Transverse colon (tissue), 3 donors: ENCODE measurements at regions not wholly inside any gene's neighbourhood (a gene's known extent, or its start where the extent isn't known, plus 50 kb on each side); places are given as distances from the start of the nearest gene placed in this dataset.

Source experiments
- EP300 ChIP-seq: sonication (generic); formaldehyde crosslinking; IDR thresholded peaks from one replicate; pipeline ENCODE4 v1.6.1; 2017; ENCODE audit warnings: antibody characterized with exemption, low read depth
- TF ChIP-seq, protein P1 (sequence below), 5 experiments: fragments of 200-600 bp in 3 of 5; fragments of 450-650 bp in 2 of 5; sonication (generic) in 3 of 5; IDR thresholded peaks; 1 replicate in 2 of 5; 2 replicates in 3 of 5; pipeline ENCODE4 v1.5.1; 2016 to 2017; ENCODE audit warnings: antibody characterized with exemption in 5 of 5, inconsistent platforms in 3 of 5, mild to moderate bottlenecking in 2 of 5, moderate library complexity in 1 of 5

- TF ChIP-seq, protein P1, sequence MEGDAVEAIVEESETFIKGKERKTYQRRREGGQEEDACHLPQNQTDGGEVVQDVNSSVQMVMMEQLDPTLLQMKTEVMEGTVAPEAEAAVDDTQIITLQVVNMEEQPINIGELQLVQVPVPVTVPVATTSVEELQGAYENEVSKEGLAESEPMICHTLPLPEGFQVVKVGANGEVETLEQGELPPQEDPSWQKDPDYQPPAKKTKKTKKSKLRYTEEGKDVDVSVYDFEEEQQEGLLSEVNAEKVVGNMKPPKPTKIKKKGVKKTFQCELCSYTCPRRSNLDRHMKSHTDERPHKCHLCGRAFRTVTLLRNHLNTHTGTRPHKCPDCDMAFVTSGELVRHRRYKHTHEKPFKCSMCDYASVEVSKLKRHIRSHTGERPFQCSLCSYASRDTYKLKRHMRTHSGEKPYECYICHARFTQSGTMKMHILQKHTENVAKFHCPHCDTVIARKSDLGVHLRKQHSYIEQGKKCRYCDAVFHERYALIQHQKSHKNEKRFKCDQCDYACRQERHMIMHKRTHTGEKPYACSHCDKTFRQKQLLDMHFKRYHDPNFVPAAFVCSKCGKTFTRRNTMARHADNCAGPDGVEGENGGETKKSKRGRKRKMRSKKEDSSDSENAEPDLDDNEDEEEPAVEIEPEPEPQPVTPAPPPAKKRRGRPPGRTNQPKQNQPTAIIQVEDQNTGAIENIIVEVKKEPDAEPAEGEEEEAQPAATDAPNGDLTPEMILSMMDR (IDR thresholded peaks at IDR 0.05): no peak
- TF ChIP-seq EP300: no peak
Measured at GRCh38 chr7:84664626-84665025, 470.0 kb upstream of the SEMA3A start.
